GM18519 (cell line): ENCODE measurements at regions not wholly inside any gene's neighbourhood (a gene's known extent, or its start where the extent isn't known, plus 50 kb on each side); places are given as distances from the start of the nearest gene placed in this dataset.

Experiments
- ATAC-seq: cut with Tn5 transposase; IDR thresholded peaks from one replicate; pipeline ENCODE4 v1.9.1; 2021; ENCODE audit warnings: mild to moderate bottlenecking, moderate library complexity; ENCODE audit not compliant: unreplicated experiment, low FRiP score

DNA sequence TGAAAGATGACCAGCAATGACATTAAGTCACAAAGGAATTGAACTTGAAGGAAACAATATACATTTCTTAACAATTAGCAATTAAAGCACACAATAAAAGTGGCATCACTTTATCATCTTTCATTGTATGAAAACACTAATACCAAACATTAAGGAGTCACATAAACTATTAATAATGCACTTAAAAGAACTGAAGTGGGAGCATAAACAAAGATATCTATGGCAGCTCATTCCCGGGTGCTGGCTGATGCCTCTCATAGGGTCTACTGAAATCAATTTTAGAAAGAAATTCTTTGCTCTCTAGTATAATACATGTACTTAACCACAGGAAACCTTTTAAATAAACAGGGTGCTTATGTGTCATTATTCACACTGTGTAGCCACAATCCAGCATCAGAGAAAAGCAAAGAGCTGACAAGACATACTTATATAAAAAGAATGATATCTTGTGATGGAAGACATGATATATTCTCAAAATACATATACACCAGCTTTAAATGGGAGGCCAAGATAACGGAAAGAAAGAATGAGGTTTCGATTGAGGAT, 1207.8 kb downstream of the EFNB2 start:
- ATAC-seq, result no peak

DNA sequence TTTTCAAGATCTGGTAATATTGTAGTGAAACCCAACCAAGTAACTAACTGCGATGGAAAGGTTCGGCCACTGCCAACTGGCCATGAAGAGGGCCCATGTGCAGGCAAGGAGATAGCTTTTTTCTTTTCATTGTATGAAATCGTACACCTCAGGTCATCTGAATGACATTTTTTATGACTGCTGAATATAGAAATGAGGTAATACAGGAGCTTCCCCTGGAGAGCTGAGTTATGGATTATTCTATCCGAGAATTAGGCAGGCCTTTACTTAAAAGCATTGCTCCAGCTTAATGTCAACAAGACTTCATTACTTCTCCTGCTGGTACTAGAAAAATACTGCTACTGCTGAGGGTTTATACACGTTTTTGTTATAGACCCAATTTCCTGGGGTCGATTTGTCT, 1215.6 kb downstream of the EFNB2 start:
- ATAC-seq, result no peak

DNA sequence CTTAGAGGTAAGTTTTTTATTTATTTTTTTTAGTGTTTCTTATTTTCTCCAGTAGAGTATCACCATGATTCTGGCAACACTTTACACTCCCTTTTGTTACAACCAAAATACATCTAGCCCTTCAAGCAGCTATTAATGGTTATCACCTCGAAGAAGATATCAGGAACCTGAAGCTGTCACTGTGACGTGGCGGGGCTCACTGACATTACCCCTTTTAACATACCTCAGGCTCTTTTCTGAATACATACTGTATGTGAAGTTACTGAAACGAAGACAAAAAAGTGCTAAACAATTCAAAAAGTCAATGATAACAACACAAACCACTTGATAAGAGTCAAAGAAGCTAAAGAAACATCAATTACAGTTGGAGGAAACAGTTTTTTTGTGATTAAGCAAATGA, 1218.7 kb downstream of the EFNB2 start:
- ATAC-seq, result no peak

DNA sequence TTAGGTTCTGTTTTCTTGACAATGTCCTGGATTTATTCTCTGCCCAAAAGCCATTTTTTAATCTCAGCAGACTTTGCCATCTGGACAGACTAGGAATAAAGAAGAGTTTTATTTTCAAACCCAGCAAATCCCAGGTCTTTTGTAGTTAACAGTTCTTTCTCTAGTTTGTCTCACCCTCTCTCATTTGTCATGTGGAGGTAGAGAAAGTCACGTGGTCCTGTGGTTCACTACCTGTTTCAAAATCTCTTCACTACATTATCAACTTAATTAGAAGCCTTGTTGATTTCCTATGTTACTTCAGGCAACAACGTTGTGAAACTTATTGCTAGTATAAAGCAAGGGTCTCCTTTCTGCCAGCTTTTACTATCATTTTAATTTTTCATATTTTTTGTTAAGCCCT, 1222.6 kb downstream of the EFNB2 start:
- ATAC-seq, result no peak

DNA sequence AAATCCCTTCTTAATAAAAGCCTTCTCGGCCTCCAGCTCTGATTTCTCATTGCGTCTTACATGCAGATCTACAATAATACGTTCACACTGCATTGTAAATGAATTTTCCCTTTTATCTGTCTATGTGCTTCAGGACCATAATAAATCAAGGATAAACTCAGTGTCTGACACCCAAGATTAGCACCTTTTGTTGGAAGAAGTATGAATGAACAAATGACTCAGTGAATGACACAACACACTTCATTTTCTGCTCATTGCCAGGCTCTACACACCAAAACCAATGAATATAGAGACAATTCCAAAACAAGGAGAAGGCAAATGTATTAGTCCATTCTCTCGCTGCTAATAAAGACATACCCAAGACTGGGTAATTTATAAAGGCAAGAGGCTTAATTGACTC, 1224.4 kb downstream of the EFNB2 start:
- ATAC-seq, result no peak

DNA sequence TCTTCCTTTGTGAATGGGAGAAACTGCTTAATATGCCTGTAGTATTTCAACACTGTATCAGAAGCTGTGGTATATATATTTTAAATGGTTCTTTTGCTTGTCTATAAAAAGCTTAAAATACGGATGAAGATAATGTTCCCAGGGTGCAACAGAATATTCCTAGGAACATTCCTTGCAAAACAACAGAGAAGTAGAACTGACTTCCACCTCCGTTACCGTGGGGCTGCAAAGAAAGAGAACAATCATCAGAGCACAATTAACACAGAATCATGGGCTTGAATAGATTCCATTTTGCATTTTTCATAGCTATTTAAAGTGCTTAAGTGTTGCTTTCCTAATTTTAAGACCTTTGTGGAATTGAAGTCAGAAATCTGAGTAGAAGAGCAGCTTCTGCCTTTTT, 1227.7 kb downstream of the EFNB2 start:
- no peak for ATAC-seq

DNA sequence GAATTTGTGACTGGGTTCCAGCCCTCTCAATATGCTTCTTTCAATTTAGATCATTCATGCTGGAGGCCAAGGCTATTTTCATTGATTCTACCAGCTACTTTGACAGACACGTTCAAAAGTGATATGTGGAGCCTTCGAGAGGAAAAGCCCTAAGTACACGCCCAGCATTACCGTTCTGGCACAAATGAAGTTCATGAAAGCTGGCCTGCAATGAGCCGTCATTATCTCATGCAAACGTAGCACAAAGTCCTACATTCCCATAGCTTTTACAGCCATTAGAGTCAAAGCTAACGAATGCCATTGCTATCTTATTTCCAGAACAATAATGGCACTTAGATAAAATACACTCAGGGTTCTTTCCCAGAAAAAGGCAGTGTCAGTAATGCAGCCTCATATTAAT, 1237.6 kb downstream of the EFNB2 start:
- no peak for ATAC-seq

DNA sequence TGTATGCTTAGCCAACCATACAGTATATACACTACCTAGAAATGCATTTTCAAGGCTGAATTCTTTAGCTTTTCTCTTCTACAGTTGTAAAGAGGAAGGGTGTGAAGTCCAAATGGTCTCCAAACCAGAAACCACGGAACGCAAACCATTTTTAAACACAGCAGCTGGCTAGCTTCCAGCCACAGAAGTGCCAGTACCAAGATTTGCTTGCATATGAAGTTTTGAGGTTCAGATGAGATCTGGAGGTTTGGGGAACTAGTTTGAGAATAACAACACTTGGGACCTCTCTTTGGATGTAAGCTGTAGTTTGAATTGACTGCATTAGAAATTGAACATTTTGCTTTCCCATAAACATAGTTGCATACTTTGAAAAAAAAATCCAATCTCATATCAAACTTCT, 1243.5 kb downstream of the EFNB2 start:
- ATAC-seq, result no peak

DNA sequence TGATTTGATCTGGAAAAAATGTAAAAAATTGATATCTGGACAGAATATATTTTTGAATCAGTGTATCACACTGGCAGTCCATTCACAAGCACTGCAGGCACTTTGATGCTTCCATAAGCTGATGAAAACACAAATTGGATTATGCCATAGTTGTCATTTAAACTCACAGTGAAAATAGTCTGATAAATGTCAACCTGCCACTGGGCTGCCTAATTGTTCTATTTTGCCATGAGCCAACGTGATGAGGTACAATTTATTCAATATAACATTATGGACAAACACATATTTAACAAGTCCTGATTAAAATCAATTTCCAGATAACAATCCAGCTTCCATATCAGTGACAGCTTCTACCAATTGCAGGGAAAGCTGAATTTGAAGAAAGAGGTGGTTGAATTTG, 1244.9 kb downstream of the EFNB2 start:
- ATAC-seq, result no peak

DNA sequence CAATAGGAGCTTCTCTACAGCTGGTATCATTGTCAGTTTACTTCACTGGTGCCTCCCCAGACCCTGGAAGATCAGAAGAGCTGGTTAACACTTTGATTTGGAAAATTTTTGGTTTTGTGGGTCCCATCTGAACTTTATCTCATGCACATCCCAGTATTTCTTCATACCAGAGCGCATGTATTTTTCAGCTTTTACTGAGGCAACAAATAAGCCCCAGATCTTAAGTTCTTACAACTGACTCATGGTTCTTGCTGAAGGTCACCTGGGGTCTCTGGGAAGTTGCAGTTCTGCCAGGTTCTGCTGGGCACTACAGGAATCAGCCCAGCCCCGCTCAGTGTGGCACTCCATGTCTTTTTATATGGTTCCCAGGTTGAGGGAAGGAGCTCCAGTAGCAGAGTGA, 1249.9 kb downstream of the EFNB2 start:
- no peak for ATAC-seq

DNA sequence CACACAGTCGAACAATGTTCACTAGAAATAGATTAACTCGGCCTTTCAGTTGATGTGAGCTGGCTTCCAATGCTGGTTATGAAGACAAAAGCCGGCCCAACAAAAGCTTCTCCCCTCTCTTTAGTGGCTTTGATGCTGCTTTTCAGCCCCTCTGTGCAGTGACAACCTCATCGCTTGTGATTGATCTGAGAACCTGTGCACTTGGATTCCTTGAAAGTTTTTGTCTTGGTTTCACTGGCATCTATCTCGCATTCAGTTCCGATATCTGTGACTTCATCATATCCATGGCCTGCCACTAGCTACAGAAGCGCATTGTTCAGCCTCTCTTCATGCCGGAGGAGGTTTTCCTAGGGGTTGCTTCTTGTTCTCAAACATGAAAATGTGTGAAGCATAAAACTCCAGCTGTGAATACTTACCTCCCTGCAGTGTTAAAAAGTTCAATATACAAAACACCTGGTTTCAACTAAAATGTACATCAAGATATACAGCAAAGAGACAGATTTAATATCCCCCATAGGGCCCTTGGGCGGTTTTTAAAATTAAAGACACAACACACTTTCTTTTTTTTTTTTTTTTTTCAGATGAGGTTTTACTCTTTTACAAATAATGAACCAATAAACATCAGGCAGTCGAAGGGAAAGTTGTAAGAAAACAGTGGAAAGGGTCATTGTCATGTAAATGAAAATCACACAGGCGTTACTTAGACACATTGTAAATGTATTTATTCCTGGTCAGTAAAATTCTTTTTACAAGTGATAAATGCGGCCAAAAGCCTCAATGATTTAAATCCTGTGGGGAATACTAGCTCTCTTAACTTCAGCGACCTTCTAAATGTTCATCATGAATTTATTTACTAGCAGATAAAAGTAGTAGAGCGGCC, 1252.8 kb downstream of the EFNB2 start:
- no peak for ATAC-seq

DNA sequence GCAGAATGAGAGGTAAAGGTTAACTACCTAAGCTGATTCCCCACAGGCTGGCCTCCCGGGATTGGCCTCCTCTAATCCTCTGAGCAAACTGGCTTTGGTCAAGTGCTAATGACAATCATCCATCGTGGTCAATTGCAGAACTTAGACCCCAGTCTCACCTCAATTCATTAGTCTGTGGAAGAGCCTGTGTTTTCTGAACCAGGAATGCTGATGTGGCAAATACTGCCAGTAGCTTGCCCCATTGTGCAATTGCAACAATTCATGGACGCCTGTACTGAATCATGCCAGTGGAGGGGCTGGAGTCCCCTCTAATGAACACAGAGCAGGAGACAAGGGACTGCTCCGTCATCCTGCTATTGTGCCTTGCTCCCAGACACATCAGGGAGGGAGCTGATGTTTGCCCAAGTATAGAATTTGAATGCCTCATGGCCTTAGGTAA, 1256.5 kb downstream of the EFNB2 start:
- ATAC-seq, result no peak

DNA sequence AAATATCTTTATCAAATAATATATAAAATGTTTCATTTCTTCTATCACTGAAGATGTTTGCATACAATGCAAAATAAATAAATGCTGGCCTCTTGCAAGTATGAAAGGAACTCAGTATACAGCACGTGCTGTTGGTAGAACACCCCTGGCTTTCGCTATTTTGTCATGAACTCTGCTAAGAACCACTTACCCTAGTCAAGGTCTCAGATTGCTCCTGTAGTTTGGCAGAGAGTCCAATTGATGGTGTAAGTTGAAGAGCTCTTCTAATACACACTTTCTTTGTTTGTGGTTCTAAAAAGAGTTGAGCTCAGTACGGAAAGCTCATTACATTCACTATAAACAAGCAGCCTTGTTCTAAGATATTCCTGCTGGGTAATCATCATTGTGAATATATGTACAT, 1258.9 kb downstream of the EFNB2 start:
- ATAC-seq, result no peak

DNA sequence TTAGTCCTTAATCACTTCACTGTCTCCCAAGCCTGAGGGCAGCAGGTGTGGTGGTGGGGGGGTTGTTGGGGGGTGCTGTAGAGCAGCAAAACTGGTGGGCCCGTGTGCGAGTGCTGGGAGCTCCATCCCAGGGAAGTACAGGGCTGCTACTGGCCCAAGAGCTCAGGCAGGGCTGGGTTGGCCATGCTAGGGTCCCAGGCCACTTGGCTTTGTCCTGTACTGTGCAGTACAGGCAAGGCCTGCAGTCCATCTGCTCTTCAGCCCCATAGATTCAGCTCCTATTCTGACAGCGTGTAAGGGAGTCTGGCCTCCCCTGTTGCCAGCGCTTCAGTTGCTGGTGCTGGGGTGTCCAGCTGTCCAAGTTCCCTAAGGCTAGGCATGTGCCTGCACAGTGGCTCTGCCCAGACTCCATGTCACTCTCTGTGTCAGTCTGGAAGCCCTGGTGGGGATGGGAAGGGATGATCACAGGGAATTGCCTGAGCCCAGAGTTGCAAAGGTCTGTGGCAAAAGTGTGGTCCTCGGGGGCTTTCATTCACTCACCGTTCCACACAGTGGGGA, 1261.7 kb downstream of the EFNB2 start:
- ATAC-seq, result no peak

DNA sequence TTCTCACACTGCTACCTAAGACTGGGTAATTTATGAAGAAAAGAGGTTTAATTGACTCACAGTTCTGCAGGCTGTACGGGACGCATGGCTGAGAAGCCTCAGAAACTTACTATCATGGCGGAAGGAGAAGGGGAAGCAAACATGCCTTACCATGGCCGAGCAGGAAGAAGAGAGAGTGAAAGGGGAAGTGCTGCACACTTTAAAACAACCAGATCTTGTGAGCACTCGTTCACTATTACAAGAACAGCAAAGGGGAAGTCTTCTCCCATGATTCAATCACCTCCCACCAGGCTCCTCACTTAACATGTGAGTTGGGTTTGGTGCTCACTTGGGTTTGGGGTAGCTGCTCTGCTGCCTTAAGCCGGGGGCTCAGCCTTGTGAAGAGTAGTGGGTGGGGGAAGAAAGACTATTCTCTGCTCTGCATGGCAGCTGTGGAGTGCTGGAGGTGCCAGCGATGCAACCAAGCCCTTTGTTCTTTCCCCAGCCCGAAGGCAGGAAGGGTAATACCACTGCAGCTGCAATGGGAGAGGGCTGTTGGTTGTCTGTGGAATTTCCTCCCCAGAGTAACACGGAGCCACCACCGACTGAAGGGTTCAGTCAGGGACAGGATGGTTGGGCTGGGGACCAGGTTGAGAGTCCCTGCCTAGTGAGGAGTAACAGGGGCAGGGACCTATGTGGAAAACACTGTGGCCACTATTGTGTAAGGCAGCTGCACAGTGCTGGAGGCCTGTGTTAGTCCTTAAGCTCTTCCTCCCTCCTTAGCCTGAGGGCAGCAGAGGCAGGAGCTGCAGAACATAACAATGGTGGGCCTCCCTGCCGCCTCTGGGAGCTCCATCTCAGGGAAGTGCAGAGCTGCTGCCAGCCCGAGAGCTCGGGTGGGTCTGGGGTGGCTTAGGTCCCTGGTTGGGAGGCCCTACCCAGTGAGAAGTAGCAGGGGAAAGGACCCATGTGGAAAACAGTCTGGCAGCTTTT, 1262.5 kb downstream of the EFNB2 start:
- ATAC-seq, result no peak

DNA sequence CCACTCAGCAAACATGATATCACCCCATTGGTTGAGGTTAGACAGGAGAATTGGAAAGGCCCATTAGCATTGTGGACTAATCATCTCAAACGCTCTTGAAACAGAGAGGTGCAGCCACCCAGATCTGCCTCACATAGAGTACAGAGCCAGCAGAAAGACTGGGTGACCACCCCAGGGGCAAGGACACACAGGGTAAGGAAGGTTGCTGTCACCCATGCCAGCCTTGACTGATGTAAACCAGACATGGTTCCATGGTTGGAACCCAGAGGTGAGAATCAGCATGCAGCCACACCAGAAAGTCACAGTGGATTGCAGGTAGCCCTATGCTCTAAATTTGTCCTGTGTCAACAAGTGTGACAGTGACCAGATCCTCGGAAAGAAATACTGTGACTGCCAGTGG, 1268.8 kb downstream of the EFNB2 start:
- no peak for ATAC-seq

DNA sequence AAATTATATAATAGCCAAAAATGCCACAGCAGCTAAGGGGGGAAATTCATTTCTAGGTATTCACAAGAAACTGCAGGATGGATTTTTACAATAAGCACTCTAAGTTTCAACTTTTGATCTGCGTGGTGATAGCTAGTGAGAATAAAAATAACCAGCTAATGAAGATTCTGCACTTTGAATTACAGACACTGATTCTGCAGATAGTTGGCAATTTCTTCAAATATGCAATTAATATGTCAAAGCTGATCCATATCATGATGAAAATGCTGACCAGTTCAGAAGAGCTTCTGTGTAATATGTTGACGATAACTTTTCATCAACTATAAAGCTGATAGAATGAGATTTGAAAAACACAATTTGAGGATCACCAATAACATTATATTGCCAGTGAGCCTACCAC, 1272.9 kb downstream of the EFNB2 start:
- no peak for ATAC-seq

DNA sequence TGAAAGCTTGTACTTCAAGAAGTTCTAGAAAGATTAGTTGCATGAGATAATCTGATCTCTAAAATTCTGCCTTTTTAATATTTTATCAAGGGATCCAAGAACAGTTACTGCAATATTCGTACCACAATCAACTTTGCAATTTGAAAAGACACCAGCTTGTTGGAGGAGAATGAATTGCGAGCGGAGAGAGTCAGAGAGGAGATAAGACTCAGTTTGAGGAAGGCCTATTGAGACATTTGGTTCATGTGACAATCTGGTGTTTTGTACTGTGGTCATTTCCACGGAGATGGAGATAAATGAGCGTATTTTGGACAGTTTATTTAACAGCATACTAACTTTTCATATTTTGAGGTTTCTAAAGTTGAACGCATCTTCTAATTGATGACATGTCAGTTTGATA, 1276.0 kb downstream of the EFNB2 start:
- no peak for ATAC-seq

DNA sequence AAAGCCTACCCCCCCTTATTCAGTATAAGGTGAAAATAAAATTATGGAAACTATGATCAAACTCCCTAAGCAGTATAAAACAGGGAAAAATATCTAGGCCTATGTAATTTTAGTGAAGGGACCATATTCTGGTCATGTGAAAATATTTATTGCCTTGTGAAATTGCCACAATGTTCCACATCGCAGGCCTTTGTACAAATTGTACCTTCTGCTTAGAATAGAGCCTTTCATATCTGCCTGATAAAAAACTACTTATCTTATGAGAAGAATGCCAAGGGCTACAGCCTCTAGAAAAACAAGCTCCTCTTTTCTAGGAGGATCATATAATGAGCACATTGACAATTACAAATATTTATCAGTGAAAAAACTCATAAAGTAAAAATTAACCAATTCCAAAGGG, 1280.0 kb downstream of the EFNB2 start:
- ATAC-seq, result no peak

DNA sequence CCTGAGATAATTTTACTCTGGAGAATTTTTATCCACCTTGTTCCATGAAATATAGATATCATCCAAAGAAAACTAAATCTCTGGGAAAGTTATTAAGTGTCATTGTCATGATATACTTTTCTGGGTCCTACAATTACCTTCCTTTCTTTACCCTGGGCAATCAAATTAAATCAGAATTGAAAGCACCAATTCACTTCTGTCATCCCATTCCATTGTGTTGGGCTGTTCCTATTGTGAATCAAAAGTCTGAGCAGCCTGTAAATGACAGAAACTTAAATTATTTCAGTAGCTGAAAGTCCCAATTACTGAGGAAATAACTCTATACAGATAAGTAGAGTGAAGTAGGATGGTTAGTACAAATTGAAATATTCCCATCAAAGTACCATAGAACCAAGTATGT, 1284.2 kb downstream of the EFNB2 start:
- ATAC-seq, result no peak

DNA sequence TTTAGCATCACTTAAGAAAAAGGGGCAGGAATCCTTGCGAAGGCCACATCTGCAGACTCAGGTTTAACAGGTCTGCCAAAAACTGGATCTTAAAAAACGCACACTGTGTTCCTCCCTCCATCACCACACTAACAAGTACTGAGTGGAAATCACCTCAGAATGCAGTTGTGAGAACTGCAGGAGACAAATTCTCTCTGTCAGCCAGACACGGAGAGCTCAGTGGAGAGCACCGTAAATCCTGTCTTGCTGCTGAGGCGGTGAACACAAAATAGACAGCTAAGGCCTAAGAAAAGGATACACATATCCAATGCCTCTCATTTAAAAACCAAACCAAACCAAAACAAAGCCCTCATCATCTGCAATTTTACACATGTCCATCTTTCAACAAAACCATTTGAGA, 1287.6 kb downstream of the EFNB2 start:
- no peak for ATAC-seq
